ENCODE measurements at regions not wholly inside any gene's neighbourhood (a gene's known extent, or its start where the extent isn't known, plus 50 kb on each side); places are given as distances from the start of the nearest gene placed in this dataset.

DNA sequence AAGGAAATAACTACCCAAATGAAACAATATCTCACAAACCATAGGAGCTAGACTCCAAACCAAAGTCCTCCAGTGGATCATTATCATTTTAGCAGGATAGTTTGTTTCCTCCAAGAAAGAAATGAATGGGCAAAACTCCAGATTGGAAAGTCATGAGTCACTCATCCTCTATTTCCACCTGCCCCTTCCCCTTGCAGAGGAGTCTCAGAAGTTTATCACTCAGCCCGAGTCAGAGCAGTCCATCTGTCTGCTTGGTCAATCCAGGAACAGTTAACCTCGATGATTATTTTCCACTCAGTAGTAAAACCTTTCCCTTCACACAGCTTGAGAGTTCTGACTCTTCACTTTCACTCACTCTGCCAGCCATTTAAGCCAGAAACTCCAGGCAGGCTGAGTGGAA lies 462.2 kb downstream of the BCL11A start:
- no peak for DNase-seq

- DNase-seq, result no peak
Observed at GRCh38 chr2:60079562-60079961, 473.9 kb downstream of the BCL11A start.

- no peak for DNase-seq
Observed at GRCh38 chr2:60075048-60075447, 478.4 kb downstream of the BCL11A start.

DNA sequence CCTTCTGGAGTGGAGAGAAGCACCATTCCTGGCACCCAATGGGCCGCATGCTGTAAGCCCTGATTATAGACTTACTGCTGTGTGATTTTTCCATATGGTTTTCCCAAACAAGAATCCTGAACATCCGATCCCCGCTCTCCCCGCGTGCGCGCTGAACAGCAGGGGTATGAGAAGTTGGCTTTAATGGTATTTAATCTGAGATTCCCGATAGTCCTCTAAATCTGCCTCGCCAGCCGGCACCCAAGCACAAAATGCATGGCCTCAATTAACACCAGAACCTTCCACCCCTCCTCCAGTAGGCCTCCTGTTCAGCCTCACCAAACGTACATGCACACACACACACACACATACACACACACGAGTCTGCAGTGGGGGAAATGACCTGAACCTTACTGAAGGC lies 480.3 kb downstream of the BCL11A start:
- DNase-seq, result no peak

DNA sequence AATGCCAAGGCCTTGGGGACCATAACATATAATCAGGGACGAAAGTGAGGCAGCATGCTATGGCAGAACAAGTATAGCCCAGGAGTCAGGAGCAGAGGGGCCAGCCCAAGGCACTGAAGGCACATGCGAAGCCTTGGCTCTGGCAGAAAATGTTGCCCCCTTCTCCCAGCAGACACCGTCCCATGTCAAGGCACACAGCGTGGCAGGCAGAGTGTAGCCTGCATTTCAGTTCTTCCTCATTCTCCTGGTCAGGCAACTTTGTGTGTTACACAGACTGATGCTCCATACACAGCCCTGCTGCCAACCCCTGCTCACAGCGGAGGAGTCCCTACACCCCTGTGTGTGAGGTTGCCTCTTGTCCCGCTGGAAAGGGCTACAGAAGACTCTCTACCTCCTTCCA lies 480.8 kb downstream of the BCL11A start:
- DNase-seq, result no peak

DNA sequence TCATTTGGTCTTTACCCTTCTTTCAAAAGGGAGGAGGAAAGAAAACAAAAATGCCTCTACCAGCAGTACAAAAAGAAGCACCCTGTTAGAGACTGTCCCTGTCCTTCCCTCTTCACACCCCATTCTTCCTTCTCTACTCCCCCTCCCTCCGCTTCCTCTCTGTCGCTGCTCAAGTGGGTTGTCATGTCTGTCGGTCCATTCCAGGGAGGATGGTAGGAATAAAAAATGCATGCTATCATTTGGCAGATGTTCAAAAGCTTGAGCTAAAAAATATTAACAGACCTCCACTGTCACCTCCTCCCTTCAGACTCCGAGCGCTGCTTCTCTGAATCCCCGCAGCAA lies 482.0 kb downstream of the BCL11A start:
- no peak for DNase-seq

DNA sequence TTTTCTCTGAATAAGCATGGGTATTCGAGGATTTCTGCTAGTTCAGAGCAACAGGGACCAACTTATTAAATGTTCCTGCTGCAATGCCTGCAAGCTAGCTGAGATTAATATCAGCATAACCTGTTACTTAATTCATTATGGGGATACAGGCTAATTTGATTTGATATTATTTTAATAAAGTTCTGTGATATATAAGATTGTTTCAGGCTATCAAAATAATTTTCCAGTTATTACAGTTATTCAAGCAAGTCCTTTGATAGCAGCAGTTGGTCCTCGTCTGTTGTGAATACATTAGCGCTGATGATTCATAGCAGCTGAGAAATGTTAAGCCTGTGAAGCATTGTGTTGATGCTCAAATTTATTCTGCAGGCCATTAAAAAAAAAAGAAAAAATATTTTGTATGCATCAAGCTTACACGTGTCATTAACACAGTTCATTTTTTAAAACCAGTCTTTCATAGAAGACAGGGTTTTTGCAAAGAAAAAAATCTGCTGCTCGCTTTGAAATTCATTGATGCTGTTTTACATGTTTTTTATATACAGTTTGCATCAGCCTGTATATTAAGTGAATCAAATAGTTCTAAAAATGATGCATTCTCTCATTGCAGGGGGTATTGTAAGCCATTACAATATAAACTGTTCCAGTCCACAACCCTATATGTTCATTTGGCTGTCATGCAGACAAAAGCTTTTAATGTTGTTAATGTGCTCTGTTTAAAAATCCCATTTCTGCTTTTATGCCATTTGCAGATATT lies 482.5 kb downstream of the BCL11A start:
- no peak for DNase-seq

GRCh38 chr2:60070196-60070595 lies 483.3 kb downstream of the BCL11A start:
- no peak for DNase-seq

DNA sequence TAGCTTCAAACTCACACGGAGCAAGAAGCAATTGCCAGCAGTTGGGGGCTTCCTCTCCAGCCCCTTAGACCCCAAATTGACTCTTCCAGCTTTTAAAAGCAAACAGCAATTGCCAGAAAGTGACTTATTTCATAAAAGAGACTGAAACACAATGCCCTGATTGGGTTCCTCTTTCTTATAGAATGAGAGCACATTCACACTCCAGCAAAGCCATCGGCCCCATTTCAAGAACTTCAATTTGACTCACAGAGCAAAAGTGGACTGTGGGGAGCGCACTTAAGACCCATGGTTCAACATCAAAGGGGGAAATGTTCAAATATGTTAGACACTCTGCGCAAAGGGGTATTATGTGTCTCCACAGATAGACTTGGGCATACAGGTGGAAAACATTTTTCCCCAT lies 484.7 kb downstream of the BCL11A start:
- DNase-seq, result no peak

DNA sequence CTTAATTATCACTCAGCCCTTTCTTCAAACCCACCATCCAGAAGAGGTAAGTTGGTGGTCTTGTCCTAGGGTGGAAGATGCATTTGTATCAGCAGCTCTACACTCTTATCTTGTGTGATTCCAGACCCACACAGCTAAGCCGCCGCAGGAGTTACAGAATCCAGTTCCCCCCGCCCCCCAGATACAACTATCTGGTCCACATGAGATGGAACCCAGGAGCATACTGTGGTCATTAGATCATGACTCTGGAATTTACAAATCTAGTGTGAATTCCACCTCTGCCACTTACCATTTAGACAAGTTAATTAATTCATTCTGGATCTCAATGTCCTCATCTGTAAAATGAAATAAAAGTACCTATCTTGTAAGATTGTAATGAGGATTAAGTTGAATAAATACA lies 486.4 kb downstream of the BCL11A start:
- no peak for DNase-seq

DNA sequence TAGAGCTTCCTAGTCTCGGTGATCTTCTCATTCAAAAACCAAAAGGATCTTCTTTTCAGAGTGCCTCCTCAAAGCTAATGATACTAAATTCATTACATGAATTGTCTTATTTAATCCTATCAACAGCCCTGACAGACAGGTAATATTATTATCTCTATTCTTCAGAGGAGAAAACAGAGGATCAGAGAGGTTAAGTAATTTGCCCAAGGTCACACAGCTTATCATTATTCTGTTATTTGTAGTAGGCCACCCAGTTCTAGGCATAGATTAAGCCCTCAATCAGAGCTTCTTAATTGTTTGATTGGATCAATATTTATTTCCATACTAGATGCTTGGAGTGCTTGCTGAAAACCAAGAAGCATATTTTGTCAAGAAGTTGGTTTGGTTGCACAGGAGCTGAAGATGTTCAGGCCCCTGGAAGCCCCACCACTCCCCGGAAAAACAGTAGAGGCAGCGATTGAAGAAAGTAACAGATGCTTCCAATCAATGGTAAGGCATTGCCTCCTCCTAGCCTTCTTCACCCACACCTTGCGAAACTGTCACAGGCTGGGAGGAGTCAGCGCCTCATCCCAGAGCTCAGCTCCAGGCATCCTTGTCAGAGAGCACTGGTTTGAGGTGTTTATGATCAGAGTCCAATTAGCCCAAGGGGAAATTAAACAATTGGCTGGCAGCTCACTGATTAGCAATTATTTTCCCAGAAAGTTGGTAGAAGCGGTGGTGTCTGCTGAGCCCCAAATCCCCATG lies 487.2 kb downstream of the BCL11A start:
- no peak for DNase-seq

GRCh38 chr2:60064687-60065389 lies 488.6 kb downstream of the BCL11A start:
- no peak for DNase-seq

DNA sequence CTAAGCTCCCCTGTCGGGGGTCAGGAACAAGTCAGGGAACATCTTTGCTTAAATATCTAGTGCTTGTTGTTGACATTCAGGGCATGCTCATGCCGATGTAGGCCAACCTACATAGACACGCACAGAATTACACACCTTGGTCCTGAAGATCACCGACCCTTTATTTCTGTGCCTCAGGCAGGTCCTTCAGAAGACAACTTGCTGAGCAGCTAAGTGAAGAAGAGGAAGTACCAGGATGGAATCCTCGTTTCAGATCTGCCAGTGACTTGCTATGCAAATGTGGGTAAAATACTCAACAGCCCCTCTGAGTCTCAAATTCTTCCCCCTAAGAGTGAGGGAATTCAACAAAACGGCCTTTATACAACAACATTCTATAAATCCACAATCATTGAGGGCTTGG lies 494.7 kb downstream of the BCL11A start:
- DNase-seq, result no peak

GRCh38 chr2:60054571-60055340 lies 498.7 kb downstream of the BCL11A start:
- DNase-seq, result no peak

- DNase-seq, result no peak
Observed at GRCh38 chr2:60053791-60054190, 499.7 kb downstream of the BCL11A start.

DNA sequence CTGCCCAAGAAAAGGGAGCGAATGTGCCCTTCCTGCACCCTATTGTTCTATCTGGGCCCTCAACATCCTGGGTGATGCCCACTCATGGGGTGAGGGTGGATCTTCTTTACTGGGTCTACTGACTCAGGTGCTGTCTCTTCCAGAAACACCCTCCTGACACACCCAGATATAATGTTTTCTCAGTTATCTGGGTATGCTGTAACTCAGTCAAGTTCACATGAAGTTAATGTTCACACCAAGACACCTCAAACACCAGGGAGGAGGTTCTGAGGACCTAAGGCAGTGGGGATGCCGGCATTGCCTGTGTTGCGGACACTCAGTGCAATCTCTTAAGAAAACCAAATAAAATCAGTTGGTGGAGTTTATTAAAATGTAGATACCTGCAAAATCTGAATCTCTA lies 500.9 kb downstream of the BCL11A start:
- DNase-seq, result no peak

DNA sequence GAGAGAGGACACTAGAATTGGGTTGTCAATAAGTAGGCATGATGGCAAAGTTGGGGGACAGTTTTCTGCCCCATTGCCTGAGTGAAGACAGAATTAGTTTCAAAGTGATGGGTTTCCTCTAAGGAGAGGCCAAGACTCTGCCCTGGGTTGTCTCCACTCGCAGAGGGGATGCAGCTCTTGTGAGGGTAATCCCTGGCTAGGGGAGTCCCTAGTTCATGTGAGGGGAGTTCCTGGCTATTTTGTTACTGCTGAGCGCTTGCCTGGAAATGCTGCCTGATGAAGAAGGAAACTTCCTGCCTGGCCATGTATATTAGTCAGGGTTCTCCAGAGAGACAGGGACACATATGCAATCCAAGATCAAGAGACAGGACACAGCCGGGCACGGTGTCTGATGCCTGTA lies 501.5 kb downstream of the BCL11A start:
- no peak for DNase-seq

DNA sequence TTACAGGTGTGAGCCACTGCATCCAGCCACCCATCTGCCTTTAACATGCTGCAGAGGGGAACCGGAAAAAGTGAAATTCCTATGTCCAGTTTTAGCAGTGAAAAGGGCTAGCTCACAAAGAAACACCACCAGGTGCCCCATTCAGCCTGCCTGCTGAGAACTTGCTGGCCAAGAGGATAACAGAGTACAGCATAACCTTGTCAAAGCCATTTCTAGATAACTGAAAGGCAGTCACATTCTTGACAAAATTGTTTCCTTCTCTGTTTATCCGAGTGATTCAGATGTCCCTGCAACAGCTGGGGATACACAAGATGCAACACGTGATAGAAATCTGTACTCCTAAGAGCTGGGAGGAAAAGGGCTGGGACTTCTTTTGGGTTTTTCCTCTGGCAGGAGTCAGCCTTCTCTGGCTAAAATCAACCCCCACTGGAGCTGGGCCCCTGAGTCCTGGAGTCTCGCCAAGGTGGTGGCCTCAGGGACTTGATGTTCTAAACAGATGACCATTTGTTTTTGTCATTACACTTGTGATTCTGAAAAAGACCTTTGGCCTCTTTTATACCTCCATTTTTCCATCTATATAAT lies 505.4 kb downstream of the BCL11A start:
- no peak for DNase-seq

- no peak for DNase-seq
Observed at GRCh38 chr2:60047347-60047746, 506.1 kb downstream of the BCL11A start.

DNA sequence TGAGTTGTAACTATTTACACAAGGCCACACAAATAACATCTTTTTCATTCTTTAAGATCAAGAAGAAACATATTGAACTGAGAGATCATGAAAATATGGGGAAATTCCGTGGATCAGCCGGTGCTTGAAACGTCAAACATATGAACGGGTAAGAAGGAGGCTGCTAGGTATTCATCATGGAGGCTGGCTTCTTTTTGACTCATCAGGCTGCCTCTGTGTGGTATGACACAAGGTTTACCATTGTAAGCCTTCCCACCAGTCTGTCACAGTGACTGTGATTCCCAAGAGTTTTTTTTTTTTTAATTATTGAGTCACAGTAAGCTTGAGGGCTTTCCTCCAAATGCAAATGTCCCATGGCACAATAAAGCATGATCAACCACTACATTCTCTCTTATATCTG lies 506.9 kb downstream of the BCL11A start:
- DNase-seq, result no peak

- DNase-seq, result no peak
Observed at GRCh38 chr2:60045456-60045855, 508.0 kb downstream of the BCL11A start.

DNA sequence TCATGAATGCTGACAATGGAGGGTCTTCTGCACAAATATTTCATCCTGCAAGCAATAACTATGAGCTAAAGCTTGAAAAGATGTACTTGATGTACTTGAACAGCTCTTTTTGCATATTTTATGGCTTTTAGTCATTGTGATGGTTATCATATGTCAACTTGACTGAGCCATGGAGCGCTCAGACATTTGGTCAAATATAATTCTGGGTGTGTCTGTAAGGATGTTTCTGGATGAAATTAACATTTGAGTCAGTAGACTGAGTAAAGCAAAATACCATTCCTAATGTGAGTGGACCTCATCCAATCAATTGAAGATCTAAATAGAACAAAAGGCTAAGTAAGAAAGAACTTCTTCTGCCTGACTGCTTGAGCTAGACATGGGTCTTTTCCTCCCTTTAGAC lies 509.0 kb downstream of the BCL11A start:
- no peak for DNase-seq

DNA sequence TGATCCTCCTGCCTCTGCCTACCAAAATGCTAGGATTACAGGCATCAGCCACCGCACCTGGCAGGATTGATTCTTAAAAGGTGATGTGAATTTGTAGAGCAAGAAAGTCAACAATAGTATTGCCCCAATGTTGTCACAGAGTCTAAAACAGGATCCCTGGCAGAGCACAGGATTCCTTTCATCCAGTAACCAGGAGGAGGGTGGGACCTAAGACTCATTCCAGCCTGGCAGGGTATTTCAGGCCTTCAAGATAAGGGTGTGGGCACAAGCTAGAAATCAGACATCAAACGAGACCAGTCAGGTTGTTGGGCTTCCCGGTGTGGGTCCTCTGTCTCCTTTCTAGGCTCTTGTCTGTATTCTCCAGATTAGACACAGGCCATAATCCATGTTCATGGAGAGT lies 511.4 kb downstream of the BCL11A start:
- DNase-seq, result no peak
